Tibial nerve (tissue), 3 donors: ENCODE measurements at regions not wholly inside any gene's neighbourhood (a gene's known extent, or its start where the extent isn't known, plus 50 kb on each side); places are given as distances from the start of the nearest gene placed in this dataset.

Experiments used
- CTCF ChIP-seq, 5 experiments: fragments of 200-600 bp in 3 of 5; fragments of 450-650 bp in 2 of 5; sonication (generic) in 3 of 5; IDR thresholded peaks; one replicate each; pipeline ENCODE4 v1.5.1; 2016 to 2019; ENCODE audit warnings: antibody characterized with exemption in 5 of 5, mild to moderate bottlenecking in 3 of 5, moderate library complexity in 2 of 5
- POLR2A ChIP-seq, 2 donors: fragments of 450-650 bp; IDR thresholded peaks; one replicate each; pipeline ENCODE4 v1.6.1; 2017; ENCODE audit warnings: antibody characterized with exemption in 2 of 2, mild to moderate bottlenecking in 2 of 2, moderate library complexity in 2 of 2

DNA sequence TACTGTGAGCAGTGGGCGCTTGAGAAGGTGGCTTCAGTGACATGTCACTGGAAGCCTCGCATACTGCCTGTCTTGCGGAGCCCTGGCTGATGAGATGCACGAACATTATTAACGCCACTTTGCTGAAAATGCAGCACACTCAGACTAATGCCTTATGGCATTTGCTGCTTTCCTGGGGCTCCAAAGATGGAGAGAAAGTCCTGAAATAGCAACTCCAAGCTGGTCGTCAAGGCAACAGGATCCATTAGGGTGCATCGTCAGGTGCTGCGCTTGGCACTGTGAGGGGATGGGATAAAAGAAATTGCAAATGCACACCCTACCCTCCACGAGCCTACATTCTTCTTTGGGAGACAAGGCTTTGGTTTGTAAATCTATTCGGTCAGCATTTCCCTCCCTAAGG lies 592.5 kb downstream of the TYW1 start:
- TF ChIP-seq CTCF (IDR thresholded peaks at IDR 0.05) = no peak
- TF ChIP-seq POLR2A (IDR thresholded peaks at IDR 0.05) = no peak
